ENCODE measurements at regions not wholly inside any gene's neighbourhood (a gene's known extent, or its start where the extent isn't known, plus 50 kb on each side); places are given as distances from the start of the nearest gene placed in this dataset.
"Not testable (repeated sequence)": the region's sequence is repeated elsewhere in the genome, so short reads cannot be mapped to it uniquely, and the experiment has no call there.

DNA sequence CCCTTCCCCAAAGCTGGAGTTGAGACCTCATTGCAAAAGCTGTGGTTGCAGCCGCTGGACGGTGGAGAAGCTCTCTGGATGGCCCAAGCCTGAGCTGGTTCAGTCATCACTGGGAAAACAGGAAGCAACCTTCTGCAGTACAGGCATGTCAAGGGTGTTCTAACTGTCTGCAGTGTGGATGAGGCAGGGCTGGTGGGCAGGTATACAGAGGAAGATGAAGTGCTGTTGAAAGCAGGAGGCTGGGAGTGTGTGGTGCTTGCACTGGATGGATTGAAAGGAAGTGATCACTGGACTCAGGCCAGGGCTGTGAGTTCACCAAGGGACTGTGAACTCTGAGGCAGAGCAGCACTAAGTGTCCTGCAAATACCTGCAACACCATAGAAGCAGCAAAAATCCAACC lies 89.0 kb upstream of the NOX3 start:
- no peak for DNase-seq

DNA sequence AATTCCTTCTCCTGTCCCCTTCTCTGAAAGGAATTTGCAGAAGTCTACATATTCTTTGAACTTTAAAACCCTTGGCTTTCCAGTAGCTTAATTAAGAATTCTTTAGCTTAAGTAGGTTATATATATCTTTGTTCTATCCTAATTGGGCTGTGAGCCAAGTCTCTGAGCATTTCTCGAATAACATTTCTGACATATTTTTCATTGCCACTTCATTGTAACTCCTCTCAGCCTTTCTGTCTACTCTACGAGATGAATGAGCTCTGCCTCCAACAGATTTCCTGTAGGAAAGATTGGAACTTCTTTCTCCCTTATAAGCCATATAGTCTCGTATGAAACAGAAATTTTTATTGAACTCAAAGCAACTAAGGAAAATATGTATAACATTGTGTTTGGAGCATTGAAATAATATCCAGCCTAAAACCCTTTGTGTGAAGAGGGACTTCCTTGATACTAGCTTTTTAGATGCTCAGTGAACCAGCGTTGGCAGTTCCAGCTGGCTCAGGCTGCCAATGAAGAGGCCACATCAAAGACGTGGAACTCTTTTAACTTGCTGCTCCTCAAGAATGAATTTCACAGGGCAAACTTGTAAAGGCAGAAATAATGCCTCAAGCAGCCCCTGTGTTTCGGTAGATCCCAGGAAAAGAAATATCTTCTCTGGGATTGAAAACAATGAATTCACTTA lies 87.7 kb upstream of the NOX3 start:
- DNase-seq = no peak

DNA sequence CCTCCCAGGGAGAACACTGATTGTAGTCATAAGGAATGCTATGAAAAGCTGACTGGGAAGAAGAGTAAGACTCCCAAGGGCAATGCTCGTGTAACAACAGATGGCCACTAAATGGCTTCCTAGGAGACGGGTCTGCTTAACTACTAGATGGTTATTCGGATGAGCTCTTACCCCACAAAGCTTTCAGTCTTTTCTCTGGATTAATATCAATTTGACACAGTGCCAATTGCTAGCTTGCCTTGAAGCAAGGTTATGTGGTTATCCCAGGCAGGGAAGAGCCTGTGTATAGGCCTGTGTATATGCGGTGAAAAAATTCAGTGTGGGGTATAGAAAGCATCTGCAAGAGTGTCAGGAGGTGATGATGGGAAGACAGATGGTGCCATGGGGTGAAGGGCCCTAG lies 86.4 kb upstream of the NOX3 start:
- peak; percentile 86 for DNase-seq

DNA sequence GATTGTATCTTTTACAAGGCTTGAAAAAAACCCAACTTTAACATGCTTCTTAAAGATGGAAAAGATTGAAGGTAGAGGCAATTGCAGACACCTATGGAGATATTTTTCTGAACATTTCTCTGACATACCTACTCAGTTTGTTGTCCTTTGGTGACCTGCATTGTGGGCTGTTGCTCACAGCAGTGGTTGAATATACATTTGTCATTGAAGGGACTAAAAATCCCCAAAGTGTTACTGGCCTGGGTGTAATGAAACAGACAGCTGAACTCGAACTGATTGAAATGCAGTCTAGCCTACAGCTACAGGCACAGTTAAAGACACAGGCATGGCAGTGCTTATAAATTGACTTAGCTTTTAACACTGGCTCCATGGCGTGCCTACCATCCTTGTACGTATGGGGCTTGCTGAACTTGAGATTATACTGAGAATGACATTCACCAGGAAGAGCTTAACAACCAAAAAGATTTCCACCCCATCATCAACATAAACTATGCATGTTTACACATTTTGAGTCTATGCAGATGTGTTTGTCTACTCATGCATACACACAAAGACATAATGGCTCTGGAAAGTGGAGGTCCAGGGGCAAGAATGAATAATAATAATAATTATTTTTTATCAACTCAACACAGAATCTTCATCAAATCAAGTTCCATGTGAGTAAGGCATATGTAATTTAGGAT lies 83.2 kb upstream of the NOX3 start:
- DNase-seq = no peak

DNA sequence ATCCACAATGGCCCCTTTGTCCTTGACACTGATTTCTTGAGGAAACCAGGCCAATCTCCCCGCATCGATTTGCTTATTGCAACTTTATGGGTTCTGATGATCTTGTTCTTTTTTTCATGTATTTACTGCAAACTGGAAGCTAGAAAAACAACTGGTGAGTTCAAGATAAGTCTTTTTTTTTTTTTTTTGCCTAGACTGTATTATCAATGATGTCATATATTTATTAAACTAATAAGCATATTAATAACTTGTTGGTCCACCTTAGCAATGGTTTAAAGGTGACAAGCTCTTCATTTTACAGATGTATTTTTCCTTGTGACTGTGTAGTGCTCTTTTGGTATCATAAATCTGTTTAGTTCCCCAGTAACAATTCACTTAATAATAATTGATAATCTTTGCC lies 79.0 kb upstream of the NOX3 start:
- no peak for DNase-seq

DNA sequence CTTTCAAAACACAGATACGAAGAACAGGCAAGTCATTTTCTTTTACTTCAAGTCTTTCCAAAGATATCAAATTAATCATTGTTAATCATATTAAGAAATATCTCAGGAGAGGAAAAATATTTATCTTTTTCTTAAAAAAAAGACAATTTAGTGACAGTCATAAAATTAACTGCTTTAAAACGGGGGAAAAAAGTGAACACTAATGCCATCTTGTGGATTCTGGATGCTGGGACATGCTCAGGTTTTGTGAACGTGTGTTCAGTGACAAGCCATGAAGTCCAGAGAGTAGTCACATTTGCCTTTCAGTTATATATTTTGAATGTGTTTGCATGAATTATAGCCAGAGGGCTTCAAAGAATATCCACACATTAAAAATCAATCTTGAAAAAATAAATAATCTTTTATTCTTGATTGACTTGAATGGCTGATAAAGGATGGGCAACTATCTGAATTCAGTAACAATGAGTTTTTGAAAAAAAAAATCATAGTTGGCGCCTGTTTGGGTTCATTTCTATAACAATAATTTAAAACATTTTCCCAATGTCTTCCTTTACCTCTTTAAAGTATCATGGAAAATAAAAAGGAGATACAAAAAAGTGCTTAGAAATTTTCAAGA lies 74.7 kb upstream of the NOX3 start:
- DNase-seq = no peak

DNA sequence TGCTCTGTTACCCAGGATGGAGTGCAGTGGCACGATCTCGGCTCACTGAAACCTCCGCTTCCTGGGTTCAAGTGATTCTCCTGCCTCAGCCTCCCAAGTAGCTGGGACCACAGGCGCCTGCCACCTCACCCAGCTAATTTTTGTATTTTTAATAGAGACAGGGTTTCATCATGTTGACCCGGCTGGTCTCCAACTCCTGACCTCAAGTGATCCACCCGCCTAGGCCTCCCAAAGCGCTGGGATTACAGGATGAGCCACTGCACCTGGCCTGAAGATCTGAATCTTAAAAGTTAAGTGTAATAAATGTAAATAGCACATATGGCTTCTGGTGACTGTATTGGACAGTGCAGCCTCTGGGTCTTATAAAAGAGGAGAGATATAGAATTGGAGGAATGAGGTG lies 74.2 kb upstream of the NOX3 start:
- not testable (repeated sequence) for DNase-seq

DNA sequence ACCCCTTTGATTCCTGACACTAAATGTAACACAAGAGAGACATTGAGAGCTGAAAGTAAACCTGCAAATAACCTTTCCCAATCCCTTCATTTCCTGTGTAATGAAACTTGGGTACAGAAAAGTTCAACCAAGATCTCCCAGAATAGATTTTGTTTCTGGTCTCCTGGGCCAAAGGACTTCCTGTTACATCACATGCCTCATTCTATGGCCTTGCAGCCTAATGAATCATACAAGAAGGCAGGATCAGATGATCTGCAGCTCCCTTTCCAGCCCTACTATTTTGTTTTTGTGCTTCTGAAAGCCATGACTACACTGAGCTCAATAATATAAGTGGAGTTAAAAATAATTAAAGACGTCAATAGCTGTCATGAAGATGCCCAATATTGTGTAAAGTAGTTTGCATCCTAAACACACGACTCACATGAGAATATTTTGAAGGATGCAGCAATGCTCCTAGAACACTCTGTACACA lies 73.4 kb upstream of the NOX3 start:
- no peak for DNase-seq

DNA sequence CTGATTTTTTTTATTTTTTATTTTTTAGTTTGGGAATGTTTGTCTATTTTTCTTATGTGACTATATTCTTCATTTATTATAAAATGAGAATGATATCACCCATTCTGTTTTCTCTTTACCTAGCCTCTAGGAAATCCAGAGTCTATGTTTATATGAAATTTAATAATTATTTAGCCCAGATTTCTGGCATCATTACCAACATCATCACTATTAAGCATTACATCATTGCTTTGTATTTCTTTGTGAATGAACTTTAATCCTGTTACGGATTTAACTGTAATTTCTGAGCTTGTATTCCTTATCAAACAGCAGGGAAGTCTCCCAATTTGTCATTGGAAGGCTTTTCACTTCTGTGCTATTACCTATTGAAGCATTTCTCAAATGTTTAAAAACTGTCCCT lies 72.7 kb upstream of the NOX3 start:
- no peak for DNase-seq

DNA sequence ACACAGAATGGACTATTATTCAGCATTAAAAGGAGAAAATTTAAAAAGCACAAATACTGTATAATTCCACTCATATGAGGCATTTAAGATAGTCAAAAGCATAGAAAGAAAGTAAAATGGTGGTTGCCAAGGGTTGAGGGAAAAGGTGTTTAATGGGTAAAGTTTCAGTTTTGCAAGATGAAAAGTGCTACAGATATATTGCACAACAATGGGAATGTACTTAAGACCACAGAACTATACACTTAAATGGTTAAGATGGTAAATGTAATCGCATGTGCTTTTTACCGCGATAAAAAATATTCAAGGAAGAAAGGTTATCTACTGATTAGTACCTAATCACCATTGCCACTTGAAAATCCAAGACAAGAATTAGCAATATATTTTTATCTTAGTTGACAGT lies 71.8 kb upstream of the NOX3 start:
- DNase-seq = no peak

DNA sequence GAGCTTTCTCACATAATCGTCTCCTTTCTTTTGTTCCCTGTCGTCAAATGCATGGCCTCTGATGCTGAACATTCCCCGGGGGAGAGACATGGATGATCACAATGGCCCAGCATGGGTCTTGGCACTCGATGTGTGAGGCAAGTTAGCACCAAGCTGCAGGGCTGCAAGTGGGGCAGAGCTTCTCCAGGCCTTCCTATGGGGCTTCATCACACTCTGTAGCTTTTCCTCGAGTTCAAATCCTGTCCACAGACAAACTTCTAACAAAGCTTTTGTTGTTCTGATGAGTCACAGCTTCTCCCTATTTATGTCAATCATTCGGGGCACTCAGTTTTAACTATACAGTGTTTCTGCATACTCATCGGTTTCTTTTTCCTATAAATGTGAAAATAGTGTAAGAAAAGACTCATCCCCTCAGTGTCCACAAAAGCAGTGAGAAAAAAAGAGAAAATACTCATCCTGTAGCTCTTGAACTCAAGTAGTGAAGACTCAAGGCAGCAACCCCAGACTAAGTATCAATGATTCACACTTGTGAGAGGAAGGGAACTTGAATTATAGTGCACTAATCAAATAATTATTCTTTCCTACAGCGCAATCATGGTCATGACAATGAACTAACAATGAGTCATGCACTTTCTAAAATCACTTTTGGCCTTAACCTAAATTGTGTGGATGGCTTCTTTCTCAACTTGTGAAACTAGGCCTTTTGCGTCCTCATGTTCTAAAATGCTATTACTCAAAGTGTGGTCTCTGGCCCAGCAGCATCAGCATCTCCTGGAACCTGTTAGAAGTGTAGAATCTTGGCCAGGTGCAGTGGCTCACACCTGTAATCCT lies 68.4 kb upstream of the NOX3 start:
- DNase-seq = no peak

DNA sequence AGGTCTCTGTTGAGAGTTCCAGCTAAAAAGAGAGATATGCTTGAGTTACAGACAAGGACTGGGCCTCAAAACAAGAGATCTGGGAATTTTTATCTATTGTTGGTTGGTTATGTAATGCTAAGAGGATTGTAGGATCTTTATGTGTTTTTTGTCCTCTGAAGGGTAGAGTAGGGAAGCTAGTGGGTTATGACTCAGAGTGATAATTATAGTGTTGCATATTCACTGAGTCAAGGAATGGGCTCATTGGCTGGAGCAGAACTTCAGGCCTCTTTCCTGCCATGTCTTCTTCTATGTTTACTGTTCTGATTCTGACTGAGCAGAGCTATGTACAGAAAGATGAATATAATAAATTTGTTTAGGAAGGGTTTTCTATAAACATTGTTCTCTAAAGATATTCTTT lies 66.1 kb upstream of the NOX3 start:
- DNase-seq = no peak

DNA sequence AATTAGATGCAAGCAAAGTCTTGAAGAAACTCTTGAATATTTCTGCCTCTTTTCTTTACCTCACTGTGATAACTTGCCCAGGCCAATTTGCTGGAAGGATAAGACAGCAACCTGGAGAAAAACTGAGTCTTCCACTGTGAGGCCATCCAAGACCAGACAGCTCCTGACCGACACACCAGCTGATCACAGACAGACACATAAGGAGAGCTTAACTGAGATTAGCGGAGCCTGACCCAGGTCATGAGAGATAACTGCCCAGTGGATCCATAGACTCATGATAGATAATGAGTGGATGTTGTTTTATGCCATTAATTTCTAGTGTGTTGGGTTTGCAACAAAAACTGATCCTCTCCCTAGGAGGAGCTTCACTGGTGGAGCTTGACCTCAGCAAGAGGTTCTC lies 64.4 kb upstream of the NOX3 start:
- no peak for DNase-seq

DNA sequence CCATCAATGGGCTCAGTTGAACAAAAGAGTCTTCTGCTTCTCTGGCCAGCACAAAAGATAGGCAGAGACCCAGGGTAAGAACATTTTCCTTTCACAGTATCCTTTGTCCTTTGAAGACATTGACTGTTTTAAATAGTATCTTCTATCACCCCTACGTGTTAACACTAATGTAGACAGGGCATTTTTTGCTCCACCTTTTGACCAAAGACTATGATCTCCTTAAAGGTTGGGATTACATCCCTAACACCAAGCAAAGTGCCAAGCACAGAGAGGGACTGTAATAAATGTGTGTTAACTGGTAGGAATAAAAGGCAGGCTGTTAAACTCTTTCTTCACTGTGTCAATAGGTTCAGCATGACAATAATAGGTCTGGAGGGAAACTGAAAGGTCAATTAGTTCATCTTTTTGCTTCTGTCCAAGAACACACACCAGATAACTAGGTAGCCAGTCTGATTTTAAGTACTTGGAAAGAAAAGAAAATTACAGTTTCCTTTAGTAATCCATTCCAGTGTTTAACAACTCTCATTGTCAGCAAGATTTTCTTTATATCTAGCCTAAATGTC lies 63.6 kb upstream of the NOX3 start:
- DNase-seq = no peak

DNA sequence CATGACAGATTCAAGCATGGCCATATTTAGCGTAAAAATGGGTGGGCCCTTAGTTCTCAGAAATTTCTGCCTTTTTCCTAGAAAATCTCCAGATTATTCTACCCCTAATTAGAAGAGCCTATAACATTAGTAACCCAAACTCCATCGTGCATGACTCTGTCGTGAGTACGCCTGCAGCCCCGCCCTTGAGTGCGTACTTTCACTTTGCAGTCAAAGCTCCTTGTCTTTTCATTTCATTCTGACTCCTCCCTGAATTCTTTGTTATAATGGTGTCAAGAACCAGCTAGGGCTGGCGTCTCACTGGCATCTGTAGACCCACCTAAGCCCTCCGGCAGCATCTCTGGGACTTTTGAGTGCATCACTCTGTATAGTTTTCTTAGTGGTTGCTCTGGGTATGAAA lies 61.7 kb upstream of the NOX3 start:
- no peak for DNase-seq

DNA sequence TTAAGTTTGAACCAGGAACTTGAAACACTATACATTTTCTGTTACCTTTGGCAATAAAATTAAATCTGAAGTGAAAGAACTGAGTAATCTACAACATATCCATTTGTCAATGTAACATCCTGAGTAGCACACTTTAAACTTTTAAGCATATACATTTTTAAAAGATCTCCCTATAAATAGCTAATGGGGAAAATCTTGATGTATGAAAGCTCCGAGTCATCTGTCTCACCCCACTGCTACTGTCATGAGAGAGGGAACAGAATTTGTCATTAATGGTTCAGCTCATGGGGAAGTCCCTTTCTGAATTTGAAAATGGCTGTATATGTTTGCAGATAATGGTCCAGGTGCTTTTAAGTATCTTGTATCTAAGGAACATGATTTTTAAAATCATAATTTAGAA lies 55.2 kb upstream of the NOX3 start:
- DNase-seq = no peak

DNA sequence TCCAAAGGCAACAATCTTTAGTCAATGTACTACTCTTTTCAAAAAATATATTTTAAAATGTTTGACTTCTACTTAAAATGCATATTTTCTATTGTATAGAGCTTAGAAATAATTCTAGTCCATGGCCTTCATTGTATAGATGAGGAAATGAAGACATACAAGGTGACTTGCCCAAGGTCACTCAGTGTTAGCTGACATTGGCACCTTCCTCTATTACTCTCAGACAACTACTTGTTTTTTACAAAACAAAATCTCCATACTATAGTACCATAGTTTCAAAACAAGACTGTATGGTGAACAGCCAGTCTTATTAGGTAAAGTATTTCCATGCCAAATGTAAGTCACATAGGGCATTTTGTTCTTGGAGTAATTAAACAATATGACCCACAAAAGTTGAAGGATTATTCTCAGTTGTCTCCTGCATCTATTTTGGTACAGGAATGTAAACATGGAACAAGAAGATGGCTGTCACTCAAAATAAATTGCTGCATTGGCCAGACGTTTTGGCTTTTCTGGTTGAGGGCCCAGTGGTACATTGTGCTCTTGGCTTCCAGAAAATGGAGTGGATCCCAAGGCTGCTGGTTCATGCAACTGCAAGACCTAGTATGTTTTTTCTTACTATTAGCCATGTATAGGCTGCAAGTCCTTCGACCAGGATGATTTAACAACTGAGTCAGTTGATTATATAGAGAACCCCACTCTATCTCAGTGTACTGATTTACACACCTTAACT lies 54.3 kb upstream of the NOX3 start:
- DNase-seq = no peak

DNA sequence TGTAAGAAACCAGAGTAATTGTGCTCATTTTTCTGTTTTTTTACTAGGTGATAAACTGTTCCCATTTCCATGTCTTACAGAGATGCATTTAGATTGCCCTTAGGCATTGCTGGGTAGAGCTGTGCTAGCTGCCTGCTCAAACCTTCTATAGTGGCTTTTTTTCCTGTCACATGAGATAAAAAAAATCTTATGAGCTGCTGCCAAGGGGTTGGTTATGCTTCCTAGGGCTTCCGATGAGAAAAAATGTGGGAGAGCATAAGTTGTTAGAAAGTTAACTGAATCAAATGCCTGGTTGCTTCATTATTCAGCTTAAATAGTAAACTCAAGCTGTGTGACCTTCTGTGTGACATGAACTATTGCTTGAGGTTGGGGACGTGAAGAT lies 50.0 kb upstream of the NOX3 start:
- no peak for DNase-seq

Data from NCI-H2171 (cell line).